IMR-90 (cell line): ENCODE measurements at regions not wholly inside any gene's neighbourhood (a gene's known extent, or its start where the extent isn't known, plus 50 kb on each side); places are given as distances from the start of the nearest gene placed in this dataset.

ENCODE experiments used
- ATAC-seq: fragments of 200-7000 bp; cut with Tn5 transposase; 2 replicates; pipeline ENCODE4 v1.9.1; 2020; ENCODE audit warnings: low read depth, mild to moderate bottlenecking, moderate library complexity
- BruUV-seq: library from RNA; stranded (reverse); fragments of 400-500 nt; replicated peaks from 2 replicates; lab custom pipeline; 2021; lab: Mats Ljungman, UMichigan
- CTCF ChIA-PET: fragments of 300-600 bp; formaldehyde crosslinking; extraction: SDS; loops from one replicate; lab custom pipeline; 2021; ENCODE audit warnings: antibody characterized with exemption; lab: Yijun Ruan, JAX
- POLR2A ChIA-PET: fragments of 300-600 bp; sonication (Branson Sonifier 250); formaldehyde crosslinking; loops from one replicate; lab custom pipeline; 2022; ENCODE audit warnings: antibody characterized with exemption; ENCODE audit not compliant: unreplicated experiment; lab: Charles Lee
- DNase-seq: peaks from one replicate; pipeline ENCODE4 v3.0.0; 2013
- H2AFZ ChIP-seq: replicated peaks from 2 replicates; pipeline ENCODE3; 2013; ENCODE audit warnings: low read length, mild to moderate bottlenecking; ENCODE audit not compliant: poor library complexity
- H2AK5ac ChIP-seq: 2 replicates; pipeline ENCODE4 v1.6.1; 2013; ENCODE audit warnings: low read depth, low read length, inconsistent platforms
- H2AK9ac ChIP-seq: replicated peaks from 2 replicates; pipeline ENCODE3; 2013; ENCODE audit warnings: mild to moderate bottlenecking, low read depth, low read length, moderate library complexity; ENCODE audit not compliant: poor library complexity
- H2BK120ac ChIP-seq: 2 replicates; pipeline ENCODE4 v1.6.1; 2013; ENCODE audit warnings: low read depth, low read length, inconsistent platforms
- H2BK15ac ChIP-seq: 3 replicates; pipeline ENCODE4 v1.6.1; 2013; ENCODE audit warnings: low read depth, low read length, inconsistent platforms
- H2BK20ac ChIP-seq: 2 replicates; pipeline ENCODE4 v1.6.1; 2013; ENCODE audit warnings: low read depth, mild to moderate bottlenecking, inconsistent platforms, low read length, moderate library complexity
- H2BK5ac ChIP-seq: 2 replicates; pipeline ENCODE4 v1.6.1; 2013; ENCODE audit warnings: mild to moderate bottlenecking, low read depth, low read length, inconsistent platforms; ENCODE audit not compliant: poor library complexity, severe bottlenecking
- H3K14ac ChIP-seq: replicated peaks from 2 replicates; pipeline ENCODE4 v1.6.1; 2013; ENCODE audit warnings: low read depth, low read length, inconsistent platforms
- H3K18ac ChIP-seq: 2 replicates; pipeline ENCODE4 v1.6.1; 2013; ENCODE audit warnings: low read depth, low read length, control low read depth
- H3K23ac ChIP-seq: 2 replicates; pipeline ENCODE4 v1.6.1; 2013; ENCODE audit warnings: low read depth, low read length, inconsistent platforms
- H3K27ac ChIP-seq: 2 replicates; pipeline ENCODE4 v1.5.1; 2013; ENCODE audit warnings: mild to moderate bottlenecking, control low read depth, low read length; ENCODE audit not compliant: insufficient read depth
- H3K27me3 ChIP-seq: 2 replicates; pipeline ENCODE4 v1.6.1; 2013; ENCODE audit warnings: low read length; ENCODE audit not compliant: control insufficient read depth, insufficient read depth
- H3K36me3 ChIP-seq: 2 replicates; pipeline ENCODE4 v1.6.1; 2013; ENCODE audit warnings: low read length, mixed read lengths; ENCODE audit not compliant: control insufficient read depth, insufficient read depth
- H3K4ac ChIP-seq: 2 replicates; pipeline ENCODE4 v1.6.1; 2013; ENCODE audit warnings: low read depth, low read length, inconsistent platforms
- H3K4me1 ChIP-seq: 2 replicates; pipeline ENCODE4 v1.6.1; 2013; ENCODE audit warnings: low read length, mixed read lengths; ENCODE audit not compliant: control insufficient read depth, insufficient read depth
- H3K4me2 ChIP-seq: 2 replicates; pipeline ENCODE4 v1.6.1; 2013; ENCODE audit warnings: low read depth, mild to moderate bottlenecking, control low read depth, low read length, moderate library complexity
- H3K4me3 ChIP-seq: 2 replicates; pipeline ENCODE4 v1.5.1; 2013; ENCODE audit warnings: low read depth, mild to moderate bottlenecking, control low read depth, low read length, moderate library complexity; ENCODE audit not compliant: insufficient read depth
- H3K56ac ChIP-seq: 2 replicates; pipeline ENCODE4 v1.6.1; 2013; ENCODE audit warnings: low read length, inconsistent platforms; ENCODE audit not compliant: insufficient read depth; ENCODE audit errors: extremely low read depth
- H3K79me1 ChIP-seq, 2 experiments: 2 replicates each; pipeline ENCODE4 v1.6.1; 2013; ENCODE audit warnings: low read length in 2 of 2, inconsistent platforms in 1 of 2, low read depth in 1 of 2
- H3K9ac ChIP-seq: 2 replicates; pipeline ENCODE4 v1.6.1; 2013; ENCODE audit warnings: low read depth, low read length, control low read depth
- H3K9me1 ChIP-seq: 2 replicates; pipeline ENCODE4 v1.6.1; 2013; ENCODE audit warnings: low read length, inconsistent platforms; ENCODE audit not compliant: insufficient read depth
- H3K9me3 ChIP-seq: 2 replicates; pipeline ENCODE4 v1.6.1; 2013; ENCODE audit warnings: low read length; ENCODE audit not compliant: control insufficient read depth, insufficient read depth
- H4K20me1 ChIP-seq: 2 replicates; pipeline ENCODE4 v1.6.1; 2013; ENCODE audit warnings: low read length, inconsistent platforms; ENCODE audit not compliant: insufficient read depth
- H4K5ac ChIP-seq: 2 replicates; pipeline ENCODE4 v1.6.1; 2013; ENCODE audit warnings: mild to moderate bottlenecking, low read depth, low read length, control low read depth
- H4K8ac ChIP-seq, 2 experiments: 2 replicates each; pipeline ENCODE4 v1.6.1; 2013; ENCODE audit warnings: low read depth in 2 of 2, low read length in 2 of 2, control low read depth in 1 of 2, inconsistent platforms in 1 of 2
- H4K91ac ChIP-seq: 2 replicates; pipeline ENCODE4 v1.6.1; 2013; ENCODE audit warnings: low read depth, low read length, inconsistent platforms; ENCODE audit not compliant: insufficient read depth
- BHLHE40 ChIP-seq: fragments of 150-350 bp; IDR thresholded peaks from 2 replicates; pipeline ENCODE4 v1.6.1; 2016; ENCODE audit warnings: mild to moderate bottlenecking, low read depth, low read length
- CEBPB ChIP-seq: IDR thresholded peaks from 2 replicates; pipeline ENCODE4 v1.6.1; 2012; ENCODE audit warnings: low read depth, low read length, improper control_type of control experiment
- CHD1 ChIP-seq: IDR thresholded peaks from 2 replicates; pipeline ENCODE4 v1.6.1; 2012; ENCODE audit warnings: low read depth, low read length, improper control_type of control experiment
- ELK1 ChIP-seq: fragments of 150-350 bp; IDR thresholded peaks from 2 replicates; pipeline ENCODE4 v1.6.1; 2016; ENCODE audit warnings: low read depth, mild to moderate bottlenecking, low read length, moderate library complexity, borderline replicate concordance
- FOS ChIP-seq: fragments of 150-350 bp; IDR thresholded peaks from 2 replicates; pipeline ENCODE4 v1.6.1; 2016; ENCODE audit warnings: low read depth, low read length
- MAFK ChIP-seq: IDR thresholded peaks from 2 replicates; pipeline ENCODE4 v1.6.1; 2012; ENCODE audit warnings: low read depth, low read length, improper control_type of control experiment
- MAZ ChIP-seq: IDR thresholded peaks from 2 replicates; pipeline ENCODE4 v1.6.1; 2012; ENCODE audit warnings: low read depth, mild to moderate bottlenecking, low read length, improper control_type of control experiment, moderate library complexity, borderline replicate concordance
- MXI1 ChIP-seq: IDR thresholded peaks from 2 replicates; pipeline ENCODE4 v1.6.1; 2012; ENCODE audit warnings: low read depth, mild to moderate bottlenecking, low read length, moderate library complexity, borderline replicate concordance
- NFE2L2 ChIP-seq: fragments of 150-350 bp; IDR thresholded peaks from 2 replicates; pipeline ENCODE4 v1.6.1; 2016; ENCODE audit warnings: low read depth, mild to moderate bottlenecking, low read length
- POLR2A ChIP-seq: IDR thresholded peaks from 2 replicates; pipeline ENCODE4 v1.6.1; 2012; ENCODE audit warnings: mild to moderate bottlenecking, low read depth, low read length
- RAD21 ChIP-seq: IDR thresholded peaks from 2 replicates; pipeline ENCODE4 v1.6.1; 2012; ENCODE audit warnings: low read length, improper control_type of control experiment
- RCOR1 ChIP-seq: IDR thresholded peaks from 2 replicates; pipeline ENCODE4 v1.6.1; 2012; ENCODE audit warnings: mild to moderate bottlenecking, low read length, improper control_type of control experiment; ENCODE audit not compliant: insufficient replicate concordance
- RFX5 ChIP-seq: IDR thresholded peaks from 2 replicates; pipeline ENCODE4 v1.8.0; 2012; ENCODE audit warnings: low read depth, mild to moderate bottlenecking, low read length, moderate library complexity
- SMC3 ChIP-seq: fragments of 150-350 bp; IDR thresholded peaks from 2 replicates; pipeline ENCODE4 v1.6.1; 2016; ENCODE audit warnings: low read depth, mild to moderate bottlenecking, antibody characterized with exemption, low read length, moderate library complexity
- WGBS, 2 experiments: methylation state at CpG; one replicate each; pipeline versions ENCODE4 v1.1.5 to v1.1.7; 2013; ENCODE audit warnings: missing lambda C conversion rate in 2 of 2; ENCODE audit not compliant: insufficient read length in 1 of 2; ENCODE audit errors: extremely low coverage in 2 of 2; 5-methylcytosine and 5-hydroxymethylcytosine counted together
- dilution Hi-C: fragments of 300-500 bp; cut with HindIII; formaldehyde crosslinking; loops from one replicate; pipeline ENCODE4 v1.14.3; 2018; ENCODE audit warnings: low sequenced_read_pairs; ENCODE audit not compliant: unreplicated experiment
- in situ Hi-C: fragments of 300-500 bp; cut with MboI; formaldehyde crosslinking; loops from 3 replicates; pipeline ENCODE4 v1.14.3; 2019; ENCODE audit warnings: low sequenced_read_pairs, inconsistent platforms, mixed read lengths
- intact Hi-C: fragments of 100-400 bp; cut with micrococcal nuclease; formaldehyde crosslinking; loops from 2 replicates; pipeline ENCODE4 v1.10.0; 2022
- TF ChIP-seq, protein P1 (sequence below): conservative IDR thresholded peaks from 2 replicates; pipeline ENCODE4 v1.5.1; 2012; ENCODE audit warnings: mild to moderate bottlenecking, low read depth, low read length, improper control_type of control experiment
- TF ChIP-seq, protein P2 (sequence below): fragments of 150-350 bp; IDR thresholded peaks from 2 replicates; pipeline ENCODE4 v1.6.1; 2017; ENCODE audit warnings: mild to moderate bottlenecking, antibody characterized with exemption, low read length, low read depth

DNA sequence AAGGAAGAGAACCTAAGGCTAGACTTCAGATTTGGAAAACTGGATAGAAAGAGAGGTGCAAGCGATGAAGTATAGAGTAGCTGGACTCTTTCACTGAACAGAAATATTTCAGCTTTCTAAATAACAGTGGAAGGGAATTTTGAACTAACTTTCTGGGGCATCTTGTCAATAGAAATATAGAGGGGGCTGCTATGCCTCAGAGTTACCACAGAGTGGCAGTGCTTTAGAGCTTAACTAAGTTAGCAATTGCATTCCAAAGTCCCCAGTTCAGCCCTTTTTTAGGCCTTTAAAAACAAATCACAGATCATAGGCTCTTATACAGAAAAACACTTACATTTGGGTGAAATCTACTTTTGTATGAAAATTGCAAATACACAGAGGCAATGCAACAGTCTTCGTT, 154.2 kb upstream of the CDH8 start:
- H2BK15ac ChIP-seq: no peak overlapping the region
- no peaks in the 10 kb centered on the region for H3K4me1 ChIP-seq
- H3K79me1 ChIP-seq: no peaks in the 10 kb centered on the region
- DNase-seq (no peak), ATAC-seq (no peak)
- H4K8ac ChIP-seq: no peak overlapping the region
- TF ChIP-seq POLR2A: no peak
- no peak for TF ChIP-seq CHD1
- no peak for TF ChIP-seq SMC3
- TF ChIP-seq MXI1: no peak
- TF ChIP-seq, protein P1, sequence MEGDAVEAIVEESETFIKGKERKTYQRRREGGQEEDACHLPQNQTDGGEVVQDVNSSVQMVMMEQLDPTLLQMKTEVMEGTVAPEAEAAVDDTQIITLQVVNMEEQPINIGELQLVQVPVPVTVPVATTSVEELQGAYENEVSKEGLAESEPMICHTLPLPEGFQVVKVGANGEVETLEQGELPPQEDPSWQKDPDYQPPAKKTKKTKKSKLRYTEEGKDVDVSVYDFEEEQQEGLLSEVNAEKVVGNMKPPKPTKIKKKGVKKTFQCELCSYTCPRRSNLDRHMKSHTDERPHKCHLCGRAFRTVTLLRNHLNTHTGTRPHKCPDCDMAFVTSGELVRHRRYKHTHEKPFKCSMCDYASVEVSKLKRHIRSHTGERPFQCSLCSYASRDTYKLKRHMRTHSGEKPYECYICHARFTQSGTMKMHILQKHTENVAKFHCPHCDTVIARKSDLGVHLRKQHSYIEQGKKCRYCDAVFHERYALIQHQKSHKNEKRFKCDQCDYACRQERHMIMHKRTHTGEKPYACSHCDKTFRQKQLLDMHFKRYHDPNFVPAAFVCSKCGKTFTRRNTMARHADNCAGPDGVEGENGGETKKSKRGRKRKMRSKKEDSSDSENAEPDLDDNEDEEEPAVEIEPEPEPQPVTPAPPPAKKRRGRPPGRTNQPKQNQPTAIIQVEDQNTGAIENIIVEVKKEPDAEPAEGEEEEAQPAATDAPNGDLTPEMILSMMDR: no peak
- TF ChIP-seq RFX5: no peak
- no peak for TF ChIP-seq RAD21
- no peak for TF ChIP-seq MAFK
- no peak for TF ChIP-seq ELK1
- TF ChIP-seq NFE2L2: no peak
- no peak for TF ChIP-seq CEBPB
- TF ChIP-seq MAZ: no peak
- TF ChIP-seq FOS: no peak
- TF ChIP-seq, protein P2, sequence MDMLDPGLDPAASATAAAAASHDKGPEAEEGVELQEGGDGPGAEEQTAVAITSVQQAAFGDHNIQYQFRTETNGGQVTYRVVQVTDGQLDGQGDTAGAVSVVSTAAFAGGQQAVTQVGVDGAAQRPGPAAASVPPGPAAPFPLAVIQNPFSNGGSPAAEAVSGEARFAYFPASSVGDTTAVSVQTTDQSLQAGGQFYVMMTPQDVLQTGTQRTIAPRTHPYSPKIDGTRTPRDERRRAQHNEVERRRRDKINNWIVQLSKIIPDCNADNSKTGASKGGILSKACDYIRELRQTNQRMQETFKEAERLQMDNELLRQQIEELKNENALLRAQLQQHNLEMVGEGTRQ: no peak
- no peak for TF ChIP-seq BHLHE40
- no peak for TF ChIP-seq RCOR1
- no peak overlapping the region for H3K23ac ChIP-seq
- intact Hi-C loops: no loop called here
- no peak overlapping the region for H2BK20ac ChIP-seq
- H3K4me2 ChIP-seq: no peak overlapping the region
- H3K36me3 ChIP-seq: no peaks in the 10 kb centered on the region
- no peak overlapping the region for H2BK5ac ChIP-seq
- POLR2A ChIA-PET: no interaction called here
- H2BK120ac ChIP-seq: no peak overlapping the region
- no peaks in the 10 kb centered on the region for H3K9me1 ChIP-seq
- H2AK5ac ChIP-seq: no peak overlapping the region
- no peak overlapping the region for H3K56ac ChIP-seq
- dilution Hi-C loops: no loop called here
- H3K27ac ChIP-seq: no peak overlapping the region
- H4K20me1 ChIP-seq: no peaks in the 10 kb centered on the region
- H3K4me3 ChIP-seq: no peak overlapping the region
- no peak overlapping the region for H4K5ac ChIP-seq
- no peak overlapping the region for H3K14ac ChIP-seq
- H3K4ac ChIP-seq: no peak overlapping the region
- CTCF ChIA-PET: no interaction called here
- in situ Hi-C loops: no loop called here
- no peaks in the 10 kb centered on the region for H3K9me3 ChIP-seq
- H2AFZ ChIP-seq: no peak overlapping the region
- no CpG with 5 or more reads among the region's 2 CpGs for WGBS, 2 experiments
- no TSS peak for BruUV-seq
- H3K9ac ChIP-seq: no peak overlapping the region
- no peaks in the 10 kb centered on the region for H3K27me3 ChIP-seq
- H2AK9ac ChIP-seq: no peak overlapping the region
- no peak overlapping the region for H3K18ac ChIP-seq
- H4K91ac ChIP-seq: no peak overlapping the region
